Fibroblast of skin of scalp (primary cell): ENCODE measurements at regions not wholly inside any gene's neighbourhood (a gene's known extent, or its start where the extent isn't known, plus 50 kb on each side); places are given as distances from the start of the nearest gene placed in this dataset.

Experiments used
- DNase-seq: peaks from one replicate; pipeline ENCODE4 v3.0.0-alpha.2; 2013

- DNase-seq, result no peak
These were observed 102.8 kb upstream of the RET start for GRCh38 chr10:42973870-42974692.

GRCh38 chr10:42974693-42975002, 102.2 kb upstream of the RET start:
- no peak for DNase-seq

- no peak for DNase-seq
These were observed 101.8 kb upstream of the RET start for GRCh38 chr10:42975005-42975493.

GRCh38 chr10:42975558-42976340, 101.1 kb upstream of the RET start:
- no peak for DNase-seq

GRCh38 chr10:42976351-42977031, 100.4 kb upstream of the RET start:
- DNase-seq, result no peak

GRCh38 chr10:42977032-42977416, 99.8 kb upstream of the RET start:
- DNase-seq, result no peak

- DNase-seq, result no peak
These were observed 97.7 kb upstream of the RET start for GRCh38 chr10:42979181-42979580.

- DNase-seq, result no peak
These were observed 97.0 kb upstream of the RET start for GRCh38 chr10:42979721-42980467.

- no peak for DNase-seq
These were observed 96.1 kb upstream of the RET start for GRCh38 chr10:42980553-42981357.

GRCh38 chr10:42981358-42982236, 95.3 kb upstream of the RET start:
- DNase-seq, result no peak

- no peak for DNase-seq
These were observed 93.9 kb upstream of the RET start for GRCh38 chr10:42982891-42983506.

GRCh38 chr10:42983591-42983990, 93.3 kb upstream of the RET start:
- no peak for DNase-seq

GRCh38 chr10:42984035-42984610, 92.7 kb upstream of the RET start:
- no peak for DNase-seq

GRCh38 chr10:42984761-42985325, 92.0 kb upstream of the RET start:
- no peak for DNase-seq

- DNase-seq, result no peak
These were observed 91.2 kb upstream of the RET start for GRCh38 chr10:42985436-42986316.

GRCh38 chr10:42986633-42987032, 90.2 kb upstream of the RET start:
- no peak for DNase-seq

GRCh38 chr10:42987121-42987541, 89.7 kb upstream of the RET start:
- no peak for DNase-seq

GRCh38 chr10:42987575-42987974, 89.3 kb upstream of the RET start:
- no peak for DNase-seq
